H1 (cell line): ENCODE measurements at regions not wholly inside any gene's neighbourhood (a gene's known extent, or its start where the extent isn't known, plus 50 kb on each side); places are given as distances from the start of the nearest gene placed in this dataset.

Source experiments
- CTCF ChIA-PET: fragments of 300-600 bp; sonication (Branson Sonifier 250); formaldehyde crosslinking; loops from one replicate; lab custom pipeline; 2021; ENCODE audit not compliant: partially characterized antibody; lab: Charles Lee
- POLR2A ChIA-PET: fragments of 300-600 bp; sonication (Branson Sonifier 250); formaldehyde crosslinking; loops from one replicate; lab custom pipeline; 2021; ENCODE audit warnings: inconsistent platforms; ENCODE audit not compliant: partially characterized antibody; lab: Charles Lee
- DNase-seq, 2 experiments: peaks; one replicate each; pipeline versions ENCODE4 v3.0.0 to v3.0.0-alpha.2; 2010 to 2022; ENCODE audit warnings: low spot score in 2 of 2, low read depth in 1 of 2, mixed read lengths in 1 of 2
- FAIRE-seq: peaks from 2 replicates; lab custom pipeline; 2011; peaks lifted over from hg19 to GRCh38; lab: Jason Lieb, UNC
- H2AFZ ChIP-seq: 2 replicates; pipeline ENCODE4 v1.8.1; 2012; ENCODE audit warnings: low read length, inconsistent platforms
- H2AK5ac ChIP-seq: 2 replicates; pipeline ENCODE4 v1.6.1; 2013; ENCODE audit warnings: low read depth, low read length
- H2BK120ac ChIP-seq: replicated peaks from 2 replicates; pipeline ENCODE3; 2013; ENCODE audit warnings: low read depth, low read length, inconsistent platforms
- H2BK12ac ChIP-seq: 2 replicates; pipeline ENCODE4 v1.6.1; 2013; ENCODE audit warnings: low read depth, low read length
- H2BK15ac ChIP-seq: 2 replicates; pipeline ENCODE4 v1.6.1; 2013; ENCODE audit warnings: low read length
- H2BK20ac ChIP-seq: 2 replicates; pipeline ENCODE4 v1.6.1; 2013; ENCODE audit warnings: low read length
- H2BK5ac ChIP-seq: 2 replicates; pipeline ENCODE4 v1.6.1; 2013; ENCODE audit warnings: low read depth, low read length
- H3K14ac ChIP-seq: 2 replicates; pipeline ENCODE4 v1.6.1; 2013; ENCODE audit warnings: inconsistent platforms; ENCODE audit not compliant: insufficient read length
- H3K18ac ChIP-seq: 2 replicates; pipeline ENCODE4 v1.6.1; 2013; ENCODE audit warnings: low read length; ENCODE audit errors: extremely low read depth
- H3K23ac ChIP-seq: 2 replicates; pipeline ENCODE4 v1.6.1; 2013; ENCODE audit warnings: inconsistent platforms; ENCODE audit not compliant: insufficient read length
- H3K23me2 ChIP-seq: 2 replicates; pipeline ENCODE4 v1.6.1; 2013; ENCODE audit warnings: low read depth, low read length
- H3K27ac ChIP-seq: 2 replicates; pipeline ENCODE4 v1.6.1; 2011; ENCODE audit warnings: low read depth, low read length, inconsistent platforms
- H3K27me3 ChIP-seq, 4 experiments: replicated peaks in 1 of 4; 1 replicate in 1 of 4; 2 replicates in 3 of 4; pipeline versions ENCODE4 v1.6.1 to v1.8.1; 2011 to 2013; ENCODE audit warnings: low read length in 3 of 4, mild to moderate bottlenecking in 3 of 4, inconsistent platforms in 2 of 4, mixed read lengths in 2 of 4, moderate library complexity in 1 of 4; ENCODE audit not compliant: control insufficient read depth in 3 of 4, insufficient read depth in 3 of 4; ENCODE audit errors: extremely low read depth in 1 of 4
- H3K36me3 ChIP-seq, 4 experiments: 2 replicates each; pipeline versions ENCODE4 v1.6.1 to v1.8.1; 2011 to 2013; ENCODE audit warnings: mild to moderate bottlenecking in 4 of 4, low read length in 3 of 4, moderate library complexity in 2 of 4, control low read depth in 1 of 4, inconsistent platforms in 1 of 4; ENCODE audit not compliant: insufficient read depth in 4 of 4, control insufficient read depth in 2 of 4
- H3K4ac ChIP-seq: replicated peaks from 2 replicates; pipeline ENCODE3; 2013; ENCODE audit warnings: low read length, low read depth, mixed read lengths, inconsistent platforms; ENCODE audit not compliant: insufficient read length
- H3K4me1 ChIP-seq, 4 experiments: replicated peaks in 1 of 4; 1 replicate in 1 of 4; 2 replicates in 3 of 4; pipeline versions ENCODE4 v1.6.1 to v1.8.1; 2011 to 2013; ENCODE audit warnings: low read length in 3 of 4, inconsistent platforms in 2 of 4, mixed read lengths in 1 of 4; ENCODE audit not compliant: insufficient read depth in 4 of 4, control insufficient read depth in 3 of 4
- H3K4me2 ChIP-seq, 2 experiments: 2 replicates each; pipeline versions ENCODE4 v1.6.1 to v1.8.1; 2011 to 2013; ENCODE audit warnings: low read depth in 2 of 2, low read length in 2 of 2, control low read depth in 1 of 2, inconsistent platforms in 1 of 2, mild to moderate bottlenecking in 1 of 2; ENCODE audit not compliant: insufficient read depth in 1 of 2
- H3K4me3 ChIP-seq, 4 experiments: fragments of 200-600, 300-600 bp in 1 of 4; sonication (generic), shearing (Covaris generic), sonication (Bioruptor Twin) in 1 of 4; 2 replicates each; pipeline versions ENCODE4 v1.5.1 to v1.8.1; 2011 to 2016; ENCODE audit warnings: low read length in 4 of 4, low read depth in 3 of 4, control low read depth in 2 of 4, inconsistent platforms in 2 of 4, mild to moderate bottlenecking in 2 of 4, mixed read lengths in 1 of 4, moderate library complexity in 1 of 4; ENCODE audit not compliant: insufficient read depth in 2 of 4; ENCODE audit errors: extremely low read depth in 1 of 4
- H3K56ac ChIP-seq: replicated peaks from 2 replicates; pipeline ENCODE3; 2013; ENCODE audit warnings: low read depth, mild to moderate bottlenecking, mixed read lengths, low read length, inconsistent platforms; ENCODE audit not compliant: insufficient read length
- H3K79me1 ChIP-seq: 2 replicates; pipeline ENCODE4 v1.6.1; 2013; ENCODE audit warnings: low read depth, low read length, control low read depth
- H3K79me2 ChIP-seq, 2 experiments: 2 replicates each; pipeline versions ENCODE4 v1.6.1 to v1.8.1; 2012 to 2013; ENCODE audit warnings: low read length in 2 of 2, mild to moderate bottlenecking in 2 of 2, inconsistent platforms in 1 of 2; ENCODE audit not compliant: insufficient read depth in 2 of 2, control insufficient read depth in 1 of 2
- H3K9ac ChIP-seq, 4 experiments: replicated peaks in 1 of 4; 1 replicate in 1 of 4; 2 replicates in 3 of 4; pipeline versions ENCODE4 v1.6.1 to v1.8.1; 2011 to 2013; ENCODE audit warnings: low read depth in 3 of 4, low read length in 3 of 4, control low read depth in 2 of 4, mild to moderate bottlenecking in 2 of 4, moderate library complexity in 2 of 4, inconsistent platforms in 1 of 4; ENCODE audit errors: extremely low read depth in 1 of 4
- H3K9me3 ChIP-seq, 2 experiments: 2 replicates each; pipeline versions ENCODE4 v1.6.1 to v1.8.1; 2012 to 2013; ENCODE audit warnings: mild to moderate bottlenecking in 2 of 2, moderate library complexity in 2 of 2, control low read depth in 1 of 2, inconsistent platforms in 1 of 2, low read depth in 1 of 2, low read length in 1 of 2, mixed read lengths in 1 of 2; ENCODE audit not compliant: insufficient read depth in 2 of 2
- H4K20me1 ChIP-seq, 2 experiments: replicated peaks in 1 of 2; 2 replicates each; pipeline versions ENCODE3 to v1.8.1; 2011 to 2013; ENCODE audit warnings: inconsistent platforms in 2 of 2, low read length in 2 of 2, mild to moderate bottlenecking in 1 of 2; ENCODE audit not compliant: insufficient read depth in 2 of 2, control insufficient read depth in 1 of 2
- H4K5ac ChIP-seq: 2 replicates; pipeline ENCODE4 v1.6.1; 2013; ENCODE audit warnings: low read length, low read depth, mixed read lengths, inconsistent platforms; ENCODE audit not compliant: insufficient read length
- H4K8ac ChIP-seq: 2 replicates; pipeline ENCODE4 v1.8.0; 2013; ENCODE audit warnings: mild to moderate bottlenecking, moderate library complexity, low read length, inconsistent platforms; ENCODE audit not compliant: insufficient read depth; ENCODE audit errors: extremely low read depth
- H4K91ac ChIP-seq: replicated peaks from 2 replicates; pipeline ENCODE3; 2013; ENCODE audit warnings: low read length, mixed read lengths, inconsistent platforms; ENCODE audit not compliant: insufficient read length
- RXRA ChIP-seq: IDR thresholded peaks from 2 replicates; pipeline ENCODE4 v1.6.1; 2011; ENCODE audit warnings: low read depth, mild to moderate bottlenecking, low read length, moderate library complexity; ENCODE audit not compliant: insufficient read depth
- ZNF274 ChIP-seq: IDR thresholded peaks from 2 replicates; pipeline ENCODE4 v1.7.0; 2012; ENCODE audit warnings: low read length, borderline replicate concordance; ENCODE audit errors: extremely low read depth
- WGBS, 2 experiments: shearing (Covaris generic) in 1 of 2; methylation state at CpG; one replicate each; pipeline versions ENCODE4 v1.1.6 to v1.1.7; 2013 to 2015; ENCODE audit warnings: low lambda C conversion rate in 2 of 2, mixed read lengths in 2 of 2, inconsistent platforms in 1 of 2, low coverage in 1 of 2, missing lambda C conversion rate in 1 of 2; ENCODE audit not compliant: insufficient replicate concordance in 2 of 2, insufficient coverage in 1 of 2, insufficient read length in 1 of 2; ENCODE audit errors: extremely low coverage in 1 of 2, missing lambda C conversion rate in 1 of 2; 5-methylcytosine and 5-hydroxymethylcytosine counted together

- Histone ChIP-seq H3K4me3 (no peak overlapping the region), H2AK5ac (no peak overlapping the region), H3K23me2 (no peaks in the 10 kb centered on the region), H2BK15ac (no peak overlapping the region), H3K27me3 (no peaks in the 10 kb centered on the region), H3K23ac (no peak overlapping the region), H3K36me3 (no peaks in the 10 kb centered on the region), H3K56ac (no peak overlapping the region), H3K4ac (no peak overlapping the region), H3K14ac (no peak overlapping the region), H3K18ac (no peak overlapping the region), H2BK120ac (no peak overlapping the region), H3K79me1 (no peaks in the 10 kb centered on the region), H2BK20ac (no peak overlapping the region), H2BK5ac (no peak overlapping the region), H4K20me1 (no peaks in the 10 kb centered on the region), H4K8ac (no peak overlapping the region), H4K91ac (no peak overlapping the region), H2BK12ac (no peak overlapping the region), H3K9me3 (no peaks in the 10 kb centered on the region), H3K4me1 (no peaks in the 10 kb centered on the region), H2AFZ (no peak overlapping the region), H4K5ac (no peak overlapping the region), H3K4me2 (no peak overlapping the region), H3K27ac (no peak overlapping the region), H3K79me2 (no peaks in the 10 kb centered on the region), H3K9ac (no peak overlapping the region)
- ChIA-PET POLR2A (no interaction called here), CTCF (no interaction called here)
- no peak for TF ChIP-seq RXRA
- TF ChIP-seq ZNF274 = no peak
- FAIRE-seq = no peak
- 92% methylated on average over 5 of the region's 5 CpGs; no CpG with 5 or more reads in 1 of the 2 experiments for WGBS, 2 experiments
- DNase-seq = no peak
Observed at GRCh38 chr16:61274211-61274610, 762.0 kb downstream of the CDH8 start.
